GM21381 (cell line): ENCODE measurements at regions not wholly inside any gene's neighbourhood (a gene's known extent, or its start where the extent isn't known, plus 50 kb on each side); places are given as distances from the start of the nearest gene placed in this dataset.

Source experiments
- ATAC-seq: cut with Tn5 transposase; IDR thresholded peaks from one replicate; pipeline ENCODE4 v1.9.1; 2021; ENCODE audit warnings: mild to moderate bottlenecking, moderate library complexity; ENCODE audit not compliant: unreplicated experiment

- ATAC-seq: no peak
These were observed 167.1 kb downstream of the ZBTB18 start for GRCh38 chr1:244218220-244218619.

- ATAC-seq: no peak
These were observed 168.1 kb downstream of the ZBTB18 start for GRCh38 chr1:244219149-244219548.

- no peak for ATAC-seq
These were observed 168.7 kb downstream of the ZBTB18 start for GRCh38 chr1:244219802-244220201.

GRCh38 chr1:244220410-244220809 lies 169.3 kb downstream of the ZBTB18 start:
- no peak for ATAC-seq

GRCh38 chr1:244221991-244222390 lies 170.9 kb downstream of the ZBTB18 start:
- ATAC-seq: no peak

GRCh38 chr1:244224487-244225430 lies 173.7 kb downstream of the ZBTB18 start:
- no peak for ATAC-seq

GRCh38 chr1:244226435-244226834 lies 175.4 kb downstream of the ZBTB18 start:
- ATAC-seq: no peak

- ATAC-seq: no peak
These were observed 179.4 kb downstream of the ZBTB18 start for GRCh38 chr1:244230470-244230869.

- no peak for ATAC-seq
These were observed 180.1 kb downstream of the ZBTB18 start for GRCh38 chr1:244231193-244231571.

- no peak for ATAC-seq
These were observed 180.7 kb downstream of the ZBTB18 start for GRCh38 chr1:244231572-244232315.

GRCh38 chr1:244234009-244234643 lies 183.0 kb downstream of the ZBTB18 start:
- ATAC-seq: no peak

- ATAC-seq: no peak
These were observed 184.1 kb downstream of the ZBTB18 start for GRCh38 chr1:244235157-244235556.

GRCh38 chr1:244236101-244236500 lies 185.0 kb downstream of the ZBTB18 start:
- ATAC-seq: no peak

- no peak for ATAC-seq
These were observed 185.6 kb downstream of the ZBTB18 start for GRCh38 chr1:244236721-244237120.

- no peak for ATAC-seq
These were observed 186.4 kb downstream of the ZBTB18 start for GRCh38 chr1:244237445-244237844.

GRCh38 chr1:244239261-244239770 lies 188.2 kb downstream of the ZBTB18 start:
- ATAC-seq: no peak

- ATAC-seq: no peak
These were observed 190.4 kb downstream of the ZBTB18 start for GRCh38 chr1:244241438-244241837.

GRCh38 chr1:244242446-244242845 lies 191.4 kb downstream of the ZBTB18 start:
- ATAC-seq: no peak

- no peak for ATAC-seq
These were observed 195.3 kb downstream of the ZBTB18 start for GRCh38 chr1:244246334-244246733.

GRCh38 chr1:244248426-244248825 lies 197.3 kb downstream of the ZBTB18 start:
- no peak for ATAC-seq

GRCh38 chr1:244252211-244252610 lies 199.5 kb downstream of the ADSS2 start:
- ATAC-seq: no peak
